ENCODE measurements at regions not wholly inside any gene's neighbourhood (a gene's known extent, or its start where the extent isn't known, plus 50 kb on each side); places are given as distances from the start of the nearest gene placed in this dataset.

DNA sequence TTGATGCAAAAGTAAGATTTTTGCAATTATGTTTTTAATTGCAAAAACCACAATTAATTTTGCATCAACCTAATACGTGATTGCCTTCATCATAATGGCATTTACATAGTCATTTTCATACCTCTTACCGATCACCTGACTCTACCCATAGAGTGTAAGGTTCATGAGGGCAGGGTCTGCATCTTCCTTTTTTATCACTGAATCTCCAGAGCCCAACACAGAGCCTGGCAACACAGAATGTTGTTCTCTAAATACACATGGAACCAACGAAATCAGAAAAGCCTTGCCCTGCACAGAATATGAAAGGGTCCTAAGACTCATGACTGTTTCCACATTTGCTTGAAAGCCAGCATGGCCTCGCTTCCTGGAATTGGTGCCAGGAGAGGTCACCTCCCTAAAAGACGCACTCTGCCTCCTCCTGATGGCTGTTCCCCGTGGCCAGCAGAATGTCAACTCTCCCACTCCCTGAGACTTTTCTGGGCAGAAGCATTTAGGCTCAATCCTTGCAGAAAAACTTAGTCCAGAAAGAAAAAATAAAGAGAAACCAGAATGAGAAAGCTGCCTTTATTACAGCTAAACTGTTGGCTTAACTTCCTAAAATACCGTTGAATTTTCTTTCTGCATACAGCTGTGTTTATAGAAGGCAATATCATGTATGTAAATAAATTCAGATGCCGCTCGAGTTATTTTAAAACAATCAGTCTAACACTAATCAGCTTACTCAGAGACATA lies 327.8 kb upstream of the MAF start:
- no CpG with 5 or more reads among the region's 9 CpGs for WGBS, 2 donors (ENCODE audit: extremely low coverage in 2 of 2, insufficient read length in 2 of 2, insufficient replicate concordance in 1 of 2)
- Histone ChIP-seq H2BK5ac (ENCODE audit: low read length) (no peak overlapping the region), H3K4me1 (ENCODE audit: control insufficient read depth in 2 of 2, insufficient read depth in 1 of 2, low read depth in 1 of 2, low read length in 2 of 2) (peaks cover 4 to 20% of the 10 kb centered on the region in 2 donors), H3K14ac (ENCODE audit: low read length) (no peak overlapping the region), H3K9ac (ENCODE audit: low read depth, low read length, poor library complexity) (no peak overlapping the region), H3K9me3 (replicated peaks in 1 of 2; ENCODE audit: control insufficient read depth in 2 of 2, insufficient read depth in 1 of 2, low read depth in 1 of 2, low read length in 2 of 2) (no peaks in the 10 kb centered on the region), H3K27me3 (ENCODE audit: control insufficient read depth in 3 of 3, insufficient read depth in 3 of 3, low read depth in 1 of 3, low read length in 3 of 3) (no peaks in the 10 kb centered on the region), H3K18ac (ENCODE audit: low read length) (no peak overlapping the region), H3K4me2 (ENCODE audit: insufficient read depth, low read length, poor library complexity, severe bottlenecking) (no peak overlapping the region), H3K27ac (replicated peaks; ENCODE audit: low read length) (no peak overlapping the region), H4K91ac (ENCODE audit: low read depth, low read length, poor library complexity) (no peak overlapping the region), H4K8ac (ENCODE audit: low read depth, low read length) (no peak overlapping the region), H3K79me1 (ENCODE audit: low read depth, low read length) (no peaks in the 10 kb centered on the region), H3K23ac (ENCODE audit: low read depth, low read length, poor library complexity) (no peak overlapping the region), H2AFZ (ENCODE audit: low read length) (no peak overlapping the region), H2BK12ac (ENCODE audit: low read length) (no peak overlapping the region), H2AK5ac (ENCODE audit: low read depth, low read length) (no peak overlapping the region), H2BK120ac (ENCODE audit: low read depth, low read length) (no peak overlapping the region), H3K36me3 (replicated peaks in 1 of 2; ENCODE audit: control insufficient read depth in 2 of 2, insufficient read depth in 2 of 2, low read length in 2 of 2) (no peaks in the 10 kb centered on the region), H3K4me3 (ENCODE audit: low read length in 2 of 2) (no peak overlapping the region), H3K4ac (ENCODE audit: low read length) (no peak overlapping the region), H2BK15ac (ENCODE audit: low read length) (no peak overlapping the region)
- no peak for DNase-seq (ENCODE audit: low spot score)

DNA sequence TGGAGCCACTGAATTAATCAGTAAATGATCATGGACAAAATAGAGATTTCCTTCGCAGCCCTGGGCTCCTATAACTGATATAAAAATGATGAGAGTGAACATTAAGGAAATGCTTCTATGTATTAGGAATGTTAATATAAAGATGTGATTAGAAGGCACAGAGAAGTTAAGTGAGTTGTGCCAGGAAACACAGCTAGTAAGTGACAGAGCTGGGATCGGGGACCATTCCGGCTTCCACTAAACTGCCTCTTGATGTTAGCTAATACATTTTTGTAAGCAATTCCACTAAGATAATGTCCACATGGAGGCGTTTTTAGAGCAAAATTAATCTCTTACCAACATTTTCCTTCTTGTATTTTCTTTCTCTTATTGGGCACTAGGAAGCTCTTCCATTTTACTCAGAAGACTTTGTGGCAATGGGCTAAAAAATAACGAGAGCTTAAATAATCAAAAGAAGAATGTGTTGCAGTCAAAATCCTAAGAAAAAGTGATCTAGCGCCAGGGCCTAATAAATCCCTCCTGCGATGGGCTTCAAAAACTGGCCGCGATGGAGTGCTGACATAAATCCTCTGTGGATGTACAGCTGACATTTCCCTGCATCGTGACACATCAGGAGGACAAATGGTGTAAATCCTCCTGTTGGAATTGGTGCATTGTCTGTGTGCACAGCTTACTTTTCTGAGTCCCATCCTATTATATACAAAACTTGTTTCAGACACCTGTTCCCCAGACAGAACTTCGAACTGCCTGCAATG lies 326.1 kb upstream of the MAF start:
- Histone ChIP-seq H3K27ac (replicated peaks; ENCODE audit: low read length) (no peak overlapping the region), H3K4me1 (ENCODE audit: control insufficient read depth in 2 of 2, insufficient read depth in 1 of 2, low read depth in 1 of 2, low read length in 2 of 2) (peaks cover 0 to 4% of the 10 kb centered on the region in 2 donors), H4K91ac (ENCODE audit: low read depth, low read length, poor library complexity) (no peak overlapping the region), H3K23ac (ENCODE audit: low read depth, low read length, poor library complexity) (no peak overlapping the region), H2AFZ (ENCODE audit: low read length) (no peak overlapping the region), H3K79me1 (ENCODE audit: low read depth, low read length) (no peaks in the 10 kb centered on the region), H2BK5ac (ENCODE audit: low read length) (no peak overlapping the region), H3K9me3 (replicated peaks in 1 of 2; ENCODE audit: control insufficient read depth in 2 of 2, insufficient read depth in 1 of 2, low read depth in 1 of 2, low read length in 2 of 2) (no peaks in the 10 kb centered on the region), H4K8ac (ENCODE audit: low read depth, low read length) (no peak overlapping the region), H3K36me3 (replicated peaks in 1 of 2; ENCODE audit: control insufficient read depth in 2 of 2, insufficient read depth in 2 of 2, low read length in 2 of 2) (no peaks in the 10 kb centered on the region), H2BK120ac (ENCODE audit: low read depth, low read length) (no peak overlapping the region), H3K4ac (ENCODE audit: low read length) (no peak overlapping the region), H2BK15ac (ENCODE audit: low read length) (no peak overlapping the region), H3K18ac (ENCODE audit: low read length) (no peak overlapping the region), H2BK12ac (ENCODE audit: low read length) (no peak overlapping the region), H3K9ac (ENCODE audit: low read depth, low read length, poor library complexity) (no peak overlapping the region), H2AK5ac (ENCODE audit: low read depth, low read length) (no peak overlapping the region), H3K27me3 (ENCODE audit: control insufficient read depth in 3 of 3, insufficient read depth in 3 of 3, low read depth in 1 of 3, low read length in 3 of 3) (no peaks in the 10 kb centered on the region), H3K14ac (ENCODE audit: low read length) (no peak overlapping the region), H3K4me2 (ENCODE audit: insufficient read depth, low read length, poor library complexity, severe bottlenecking) (no peak overlapping the region), H3K4me3 (ENCODE audit: low read length in 2 of 2) (no peak overlapping the region)
- DNase-seq (ENCODE audit: low spot score): no peak
- no CpG with 5 or more reads among the region's 11 CpGs for WGBS, 2 donors (ENCODE audit: extremely low coverage in 2 of 2, insufficient read length in 2 of 2, insufficient replicate concordance in 1 of 2)

DNA sequence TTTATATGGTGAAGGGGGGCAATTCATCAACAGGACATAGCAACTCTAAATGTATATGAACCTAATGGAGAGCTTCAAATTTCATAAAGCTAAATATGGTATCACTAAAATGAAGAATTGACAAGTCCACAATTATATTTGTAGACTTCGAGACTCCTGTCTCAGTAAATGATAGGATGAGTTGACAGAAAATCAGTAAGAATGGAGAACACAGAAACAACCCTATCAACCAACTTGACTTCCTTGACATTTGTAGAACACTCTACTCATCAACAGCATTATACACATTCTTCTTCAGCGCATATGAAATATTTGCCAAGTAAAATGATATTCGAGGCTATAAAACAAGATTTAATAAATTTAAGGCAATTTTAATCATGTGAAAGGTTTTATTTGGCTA lies 322.9 kb upstream of the MAF start:
- Histone ChIP-seq H3K9ac (ENCODE audit: low read depth, low read length, poor library complexity) (no peak overlapping the region), H4K91ac (ENCODE audit: low read depth, low read length, poor library complexity) (no peak overlapping the region), H2BK15ac (ENCODE audit: low read length) (no peak overlapping the region), H3K4me2 (ENCODE audit: insufficient read depth, low read length, poor library complexity, severe bottlenecking) (no peak overlapping the region), H3K36me3 (replicated peaks in 1 of 2; ENCODE audit: control insufficient read depth in 2 of 2, insufficient read depth in 2 of 2, low read length in 2 of 2) (no peaks in the 10 kb centered on the region), H2AFZ (ENCODE audit: low read length) (no peak overlapping the region), H3K4me1 (ENCODE audit: control insufficient read depth in 2 of 2, insufficient read depth in 1 of 2, low read depth in 1 of 2, low read length in 2 of 2) (peaks cover 0 to 7% of the 10 kb centered on the region in 2 donors), H3K4me3 (ENCODE audit: low read length in 2 of 2) (no peak overlapping the region), H3K18ac (ENCODE audit: low read length) (no peak overlapping the region), H3K23ac (ENCODE audit: low read depth, low read length, poor library complexity) (no peak overlapping the region), H3K79me1 (ENCODE audit: low read depth, low read length) (no peaks in the 10 kb centered on the region), H3K14ac (ENCODE audit: low read length) (no peak overlapping the region), H2BK5ac (ENCODE audit: low read length) (no peak overlapping the region), H2BK12ac (ENCODE audit: low read length) (no peak overlapping the region), H3K27me3 (ENCODE audit: control insufficient read depth in 3 of 3, insufficient read depth in 3 of 3, low read depth in 1 of 3, low read length in 3 of 3) (no peaks in the 10 kb centered on the region), H3K9me3 (replicated peaks in 1 of 2; ENCODE audit: control insufficient read depth in 2 of 2, insufficient read depth in 1 of 2, low read depth in 1 of 2, low read length in 2 of 2) (no peaks in the 10 kb centered on the region), H2BK120ac (ENCODE audit: low read depth, low read length) (no peak overlapping the region), H3K4ac (ENCODE audit: low read length) (no peak overlapping the region), H2AK5ac (ENCODE audit: low read depth, low read length) (no peak overlapping the region), H3K27ac (replicated peaks; ENCODE audit: low read length) (no peak overlapping the region), H4K8ac (ENCODE audit: low read depth, low read length) (no peak overlapping the region)
- no CpG with 5 or more reads among the region's 3 CpGs for WGBS, 2 donors (ENCODE audit: extremely low coverage in 2 of 2, insufficient read length in 2 of 2, insufficient replicate concordance in 1 of 2)
- DNase-seq (ENCODE audit: low spot score): no peak

DNA sequence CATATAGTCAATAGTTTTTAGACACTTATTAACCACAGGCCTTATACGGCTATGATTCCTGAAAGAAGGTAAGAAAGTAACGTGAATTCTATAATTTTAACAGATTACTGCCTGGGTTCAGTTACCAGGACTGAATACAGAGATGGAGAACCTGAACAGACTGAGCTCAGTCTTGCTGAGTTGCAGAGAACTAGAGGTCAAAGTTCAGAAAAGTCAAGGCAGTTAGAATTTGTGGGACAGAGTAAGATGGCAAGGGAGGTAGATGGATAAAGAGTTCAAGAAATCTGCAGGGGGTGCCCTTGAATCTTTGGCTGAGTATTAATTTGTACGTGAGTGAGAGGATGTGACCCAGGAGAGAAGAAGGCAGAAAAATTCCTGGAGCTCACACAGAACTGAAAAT lies 320.1 kb upstream of the MAF start:
- Histone ChIP-seq H3K27me3 (ENCODE audit: control insufficient read depth in 3 of 3, insufficient read depth in 3 of 3, low read depth in 1 of 3, low read length in 3 of 3) (no peaks in the 10 kb centered on the region), H2BK12ac (ENCODE audit: low read length) (no peak overlapping the region), H3K9ac (ENCODE audit: low read depth, low read length, poor library complexity) (no peak overlapping the region), H4K91ac (ENCODE audit: low read depth, low read length, poor library complexity) (no peak overlapping the region), H3K9me3 (replicated peaks in 1 of 2; ENCODE audit: control insufficient read depth in 2 of 2, insufficient read depth in 1 of 2, low read depth in 1 of 2, low read length in 2 of 2) (no peaks in the 10 kb centered on the region), H3K36me3 (replicated peaks in 1 of 2; ENCODE audit: control insufficient read depth in 2 of 2, insufficient read depth in 2 of 2, low read length in 2 of 2) (no peaks in the 10 kb centered on the region), H3K4me1 (ENCODE audit: control insufficient read depth in 2 of 2, insufficient read depth in 1 of 2, low read depth in 1 of 2, low read length in 2 of 2) (peaks cover 0 to 7% of the 10 kb centered on the region in 2 donors), H3K27ac (replicated peaks; ENCODE audit: low read length) (no peak overlapping the region), H2BK15ac (ENCODE audit: low read length) (no peak overlapping the region), H3K4me2 (ENCODE audit: insufficient read depth, low read length, poor library complexity, severe bottlenecking) (no peak overlapping the region), H2BK5ac (ENCODE audit: low read length) (no peak overlapping the region), H3K4ac (ENCODE audit: low read length) (no peak overlapping the region), H2AK5ac (ENCODE audit: low read depth, low read length) (no peak overlapping the region), H3K14ac (ENCODE audit: low read length) (no peak overlapping the region), H4K8ac (ENCODE audit: low read depth, low read length) (no peak overlapping the region), H3K79me1 (ENCODE audit: low read depth, low read length) (no peaks in the 10 kb centered on the region), H2AFZ (ENCODE audit: low read length) (no peak overlapping the region), H3K18ac (ENCODE audit: low read length) (no peak overlapping the region), H3K4me3 (ENCODE audit: low read length in 2 of 2) (no peak overlapping the region), H2BK120ac (ENCODE audit: low read depth, low read length) (no peak overlapping the region), H3K23ac (ENCODE audit: low read depth, low read length, poor library complexity) (no peak overlapping the region)
- no peak for DNase-seq (ENCODE audit: low spot score)
- no CpG with 5 or more reads among the region's 3 CpGs for WGBS, 2 donors (ENCODE audit: extremely low coverage in 2 of 2, insufficient read length in 2 of 2, insufficient replicate concordance in 1 of 2)

Measured in neuronal stem cell (in vitro differentiated cells).